ENCODE measurements at regions not wholly inside any gene's neighbourhood (a gene's known extent, or its start where the extent isn't known, plus 50 kb on each side); places are given as distances from the start of the nearest gene placed in this dataset.

DNA sequence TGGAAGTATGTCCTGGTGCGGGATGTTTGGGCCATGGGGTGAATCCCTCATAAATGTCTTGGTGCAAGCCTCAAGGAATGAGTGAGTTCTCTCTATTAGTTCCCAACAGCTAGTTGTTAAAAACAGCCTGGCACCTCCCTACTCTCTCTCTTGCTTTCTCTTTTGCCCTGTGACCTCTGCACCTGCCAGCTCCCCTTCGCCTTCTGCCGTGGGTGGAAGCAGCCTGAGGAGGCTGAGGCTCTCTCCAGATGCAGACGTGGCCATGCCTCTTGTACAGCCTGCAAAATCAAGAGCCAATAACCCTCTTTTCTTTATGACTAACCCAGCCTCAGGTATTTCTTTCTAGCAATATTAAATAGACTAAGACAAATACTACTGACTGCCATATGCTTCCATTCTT, 210.3 kb downstream of the POM121L12 start:
- TF ChIP-seq, protein P1, sequence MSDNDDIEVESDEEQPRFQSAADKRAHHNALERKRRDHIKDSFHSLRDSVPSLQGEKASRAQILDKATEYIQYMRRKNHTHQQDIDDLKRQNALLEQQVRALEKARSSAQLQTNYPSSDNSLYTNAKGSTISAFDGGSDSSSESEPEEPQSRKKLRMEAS (IDR thresholded peaks at IDR 0.05): no peak
- TF ChIP-seq EZH2phosphoT487 (IDR thresholded peaks at IDR 0.05; ENCODE audit: borderline replicate concordance): no peak
- no peak for TF ChIP-seq POLR2AphosphoS5 (IDR thresholded peaks at IDR 0.05; ENCODE audit: low read depth, low read length)
- no peak for TF ChIP-seq EZH2 (IDR thresholded peaks at IDR 0.05)
- TF ChIP-seq, protein P2, sequence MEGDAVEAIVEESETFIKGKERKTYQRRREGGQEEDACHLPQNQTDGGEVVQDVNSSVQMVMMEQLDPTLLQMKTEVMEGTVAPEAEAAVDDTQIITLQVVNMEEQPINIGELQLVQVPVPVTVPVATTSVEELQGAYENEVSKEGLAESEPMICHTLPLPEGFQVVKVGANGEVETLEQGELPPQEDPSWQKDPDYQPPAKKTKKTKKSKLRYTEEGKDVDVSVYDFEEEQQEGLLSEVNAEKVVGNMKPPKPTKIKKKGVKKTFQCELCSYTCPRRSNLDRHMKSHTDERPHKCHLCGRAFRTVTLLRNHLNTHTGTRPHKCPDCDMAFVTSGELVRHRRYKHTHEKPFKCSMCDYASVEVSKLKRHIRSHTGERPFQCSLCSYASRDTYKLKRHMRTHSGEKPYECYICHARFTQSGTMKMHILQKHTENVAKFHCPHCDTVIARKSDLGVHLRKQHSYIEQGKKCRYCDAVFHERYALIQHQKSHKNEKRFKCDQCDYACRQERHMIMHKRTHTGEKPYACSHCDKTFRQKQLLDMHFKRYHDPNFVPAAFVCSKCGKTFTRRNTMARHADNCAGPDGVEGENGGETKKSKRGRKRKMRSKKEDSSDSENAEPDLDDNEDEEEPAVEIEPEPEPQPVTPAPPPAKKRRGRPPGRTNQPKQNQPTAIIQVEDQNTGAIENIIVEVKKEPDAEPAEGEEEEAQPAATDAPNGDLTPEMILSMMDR (IDR thresholded peaks at IDR 0.05 in 2 of 3, conservative IDR thresholded peaks at IDR 0.05 in 1 of 3; ENCODE audit: borderline replicate concordance in 1 of 3, insufficient read depth in 1 of 3, low read depth in 2 of 3, low read length in 2 of 3): no peak
- TF ChIP-seq, protein P3, sequence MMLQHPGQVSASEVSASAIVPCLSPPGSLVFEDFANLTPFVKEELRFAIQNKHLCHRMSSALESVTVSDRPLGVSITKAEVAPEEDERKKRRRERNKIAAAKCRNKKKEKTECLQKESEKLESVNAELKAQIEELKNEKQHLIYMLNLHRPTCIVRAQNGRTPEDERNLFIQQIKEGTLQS (IDR thresholded peaks at IDR 0.05): no peak
- TF ChIP-seq, protein P4, sequence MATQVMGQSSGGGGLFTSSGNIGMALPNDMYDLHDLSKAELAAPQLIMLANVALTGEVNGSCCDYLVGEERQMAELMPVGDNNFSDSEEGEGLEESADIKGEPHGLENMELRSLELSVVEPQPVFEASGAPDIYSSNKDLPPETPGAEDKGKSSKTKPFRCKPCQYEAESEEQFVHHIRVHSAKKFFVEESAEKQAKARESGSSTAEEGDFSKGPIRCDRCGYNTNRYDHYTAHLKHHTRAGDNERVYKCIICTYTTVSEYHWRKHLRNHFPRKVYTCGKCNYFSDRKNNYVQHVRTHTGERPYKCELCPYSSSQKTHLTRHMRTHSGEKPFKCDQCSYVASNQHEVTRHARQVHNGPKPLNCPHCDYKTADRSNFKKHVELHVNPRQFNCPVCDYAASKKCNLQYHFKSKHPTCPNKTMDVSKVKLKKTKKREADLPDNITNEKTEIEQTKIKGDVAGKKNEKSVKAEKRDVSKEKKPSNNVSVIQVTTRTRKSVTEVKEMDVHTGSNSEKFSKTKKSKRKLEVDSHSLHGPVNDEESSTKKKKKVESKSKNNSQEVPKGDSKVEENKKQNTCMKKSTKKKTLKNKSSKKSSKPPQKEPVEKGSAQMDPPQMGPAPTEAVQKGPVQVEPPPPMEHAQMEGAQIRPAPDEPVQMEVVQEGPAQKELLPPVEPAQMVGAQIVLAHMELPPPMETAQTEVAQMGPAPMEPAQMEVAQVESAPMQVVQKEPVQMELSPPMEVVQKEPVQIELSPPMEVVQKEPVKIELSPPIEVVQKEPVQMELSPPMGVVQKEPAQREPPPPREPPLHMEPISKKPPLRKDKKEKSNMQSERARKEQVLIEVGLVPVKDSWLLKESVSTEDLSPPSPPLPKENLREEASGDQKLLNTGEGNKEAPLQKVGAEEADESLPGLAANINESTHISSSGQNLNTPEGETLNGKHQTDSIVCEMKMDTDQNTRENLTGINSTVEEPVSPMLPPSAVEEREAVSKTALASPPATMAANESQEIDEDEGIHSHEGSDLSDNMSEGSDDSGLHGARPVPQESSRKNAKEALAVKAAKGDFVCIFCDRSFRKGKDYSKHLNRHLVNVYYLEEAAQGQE (IDR thresholded peaks at IDR 0.05; ENCODE audit: low read depth): no peak
- TF ChIP-seq POLR2A (IDR thresholded peaks at IDR 0.05; ENCODE audit: borderline replicate concordance, extremely low read depth, insufficient read depth, insufficient read length): no peak
- no peak for TF ChIP-seq ZBTB33 (IDR thresholded peaks at IDR 0.05; ENCODE audit: extremely low read depth, insufficient replicate concordance, low read length)
- no peak for TF ChIP-seq RAD21 (IDR thresholded peaks at IDR 0.05; ENCODE audit: low read depth)
- TF ChIP-seq YY1 (IDR thresholded peaks at IDR 0.05; ENCODE audit: extremely low read depth, insufficient replicate concordance, low read depth, low read length): no peak
- TF ChIP-seq ZNF274 (IDR thresholded peaks at IDR 0.05; ENCODE audit: low read depth, low read length): no peak

Data from HCT116 (cell line).